MM.1S (cell line): ENCODE measurements at regions not wholly inside any gene's neighbourhood (a gene's known extent, or its start where the extent isn't known, plus 50 kb on each side); places are given as distances from the start of the nearest gene placed in this dataset.

Experiments used
- DNase-seq: peaks from one replicate; pipeline ENCODE4 v3.0.0-alpha.2; 2015
- H2AFZ ChIP-seq: fragments of 300-600 bp; sonication (generic); 2 replicates; pipeline ENCODE4 v1.6.0; 2016; ENCODE audit warnings: antibody characterized with exemption, low read length
- H3F3A ChIP-seq: fragments of 300-600 bp; sonication (generic); 2 replicates; pipeline ENCODE4 v1.6.1; 2016; ENCODE audit warnings: mild to moderate bottlenecking, antibody characterized with exemption, low read length, moderate library complexity, mixed read lengths; ENCODE audit not compliant: insufficient read depth
- H3K27ac ChIP-seq: fragments of 300-600 bp; sonication (generic); 2 replicates; pipeline ENCODE4 v1.5.1; 2016; ENCODE audit warnings: mild to moderate bottlenecking, low read length
- H3K27me3 ChIP-seq: fragments of 300-600 bp; sonication (generic); replicated peaks from 2 replicates; pipeline ENCODE4 v1.6.0; 2016; ENCODE audit warnings: low read length; ENCODE audit not compliant: insufficient read depth
- H3K36me3 ChIP-seq: fragments of 300-600 bp; sonication (generic); replicated peaks from 2 replicates; pipeline ENCODE4 v1.6.1; 2016; ENCODE audit warnings: mild to moderate bottlenecking, low read length, mixed read lengths; ENCODE audit not compliant: insufficient read depth
- H3K4me1 ChIP-seq: fragments of 300-600 bp; sonication (generic); 2 replicates; pipeline ENCODE4 v1.6.1; 2016; ENCODE audit warnings: low read length, mixed read lengths
- H3K4me2 ChIP-seq: fragments of 300-600 bp; sonication (generic); 2 replicates; pipeline ENCODE4 v1.6.0; 2016; ENCODE audit warnings: low read depth, low read length
- H3K4me3 ChIP-seq: fragments of 300-600 bp; sonication (generic); 2 replicates; pipeline ENCODE4 v1.5.1; 2016; ENCODE audit warnings: low read length, mixed read lengths
- H3K79me2 ChIP-seq: fragments of 300-600 bp; sonication (generic); 2 replicates; pipeline ENCODE4 v1.6.1; 2016; ENCODE audit warnings: mixed run types, low read length, mixed read lengths
- H3K9ac ChIP-seq: fragments of 300-600 bp; sonication (generic); 2 replicates; pipeline ENCODE4 v1.6.1; 2016; ENCODE audit warnings: low read length, mixed read lengths
- H3K9me2 ChIP-seq: fragments of 300-600 bp; sonication (generic); replicated peaks from 2 replicates; pipeline ENCODE4 v1.6.1; 2016; ENCODE audit warnings: mild to moderate bottlenecking, low read length, mixed read lengths; ENCODE audit not compliant: insufficient read depth
- H3K9me3 ChIP-seq: fragments of 300-600 bp; sonication (generic); replicated peaks from 2 replicates; pipeline ENCODE4 v1.6.1; 2016; ENCODE audit warnings: mild to moderate bottlenecking, low read length, mixed read lengths; ENCODE audit not compliant: insufficient read depth
- H4K20me1 ChIP-seq: fragments of 300-600 bp; sonication (generic); 2 replicates; pipeline ENCODE4 v1.6.1; 2016; ENCODE audit warnings: mild to moderate bottlenecking, low read length, moderate library complexity, mixed read lengths; ENCODE audit not compliant: insufficient read depth
- CTCF ChIP-seq: fragments of 300-600 bp; sonication (generic); IDR thresholded peaks from 2 replicates; pipeline ENCODE4 v1.5.1; 2016; ENCODE audit warnings: antibody characterized with exemption, low read length, mixed read lengths
- EZH2 ChIP-seq: fragments of 300-600 bp; sonication (generic); optimal IDR thresholded peaks from 2 replicates; pipeline ENCODE3; 2017; ENCODE audit warnings: low read depth, mild to moderate bottlenecking, antibody characterized with exemption, low read length, mixed read lengths
- EZH2phosphoT487 ChIP-seq: fragments of 300-600 bp; sonication (generic); IDR thresholded peaks from 2 replicates; pipeline ENCODE4 v1.6.1; 2018; ENCODE audit warnings: antibody characterized with exemption, low read length

GRCh38 chr2:236342951-236343350 lies 78.7 kb upstream of the ASB18 start:
- Histone ChIP-seq H3K9me2 (no peaks in the 10 kb centered on the region), H4K20me1 (no peaks in the 10 kb centered on the region), H3K36me3 (no peaks in the 10 kb centered on the region), H3K79me2 (no peaks in the 10 kb centered on the region), H3F3A (no peaks in the 10 kb centered on the region), H3K9me3 (no peaks in the 10 kb centered on the region), H3K9ac (no peak overlapping the region), H3K4me1 (no peaks in the 10 kb centered on the region), H3K27me3 (no peaks in the 10 kb centered on the region), H3K27ac (no peak overlapping the region), H3K4me2 (no peak overlapping the region), H2AFZ (peak overlapping the region; percentile 46; the same call in 1 of the 2 replicates), H3K4me3 (no peak overlapping the region)
- TF ChIP-seq EZH2phosphoT487 (no peak), CTCF (no peak), EZH2 (no peak)
- no peak for DNase-seq

GRCh38 chr2:236343400-236344161 lies 79.4 kb upstream of the ASB18 start:
- no peak overlapping the region for H3K4me3 ChIP-seq
- H3K9ac ChIP-seq = no peak overlapping the region
- no peaks in the 10 kb centered on the region for H3K79me2 ChIP-seq
- H3F3A ChIP-seq = no peaks in the 10 kb centered on the region
- no peaks in the 10 kb centered on the region for H3K36me3 ChIP-seq
- H3K27me3 ChIP-seq = no peaks in the 10 kb centered on the region
- peak overlapping the region; percentile 46; the same call in 1 of the 2 replicates for H2AFZ ChIP-seq
- no peaks in the 10 kb centered on the region for H3K9me3 ChIP-seq
- no peak overlapping the region for H3K27ac ChIP-seq
- H4K20me1 ChIP-seq = no peaks in the 10 kb centered on the region
- DNase-seq = peak; percentile 72
- no peaks in the 10 kb centered on the region for H3K4me1 ChIP-seq
- peak; percentile 72 for TF ChIP-seq CTCF
- TF ChIP-seq EZH2 = no peak
- H3K4me2 ChIP-seq = no peak overlapping the region
- H3K9me2 ChIP-seq = no peaks in the 10 kb centered on the region

- Histone ChIP-seq H3K9me2 (no peaks in the 10 kb centered on the region), H3K27me3 (no peaks in the 10 kb centered on the region), H3K27ac (no peak overlapping the region), H2AFZ (no peak overlapping the region), H3K4me2 (no peak overlapping the region), H3K9ac (no peak overlapping the region), H3K4me3 (no peak overlapping the region), H3K9me3 (no peaks in the 10 kb centered on the region), H3K36me3 (no peaks in the 10 kb centered on the region), H3K79me2 (no peaks in the 10 kb centered on the region), H3K4me1 (no peaks in the 10 kb centered on the region), H3F3A (no peaks in the 10 kb centered on the region), H4K20me1 (no peaks in the 10 kb centered on the region)
- no peak for DNase-seq
- TF ChIP-seq CTCF = no peak
- TF ChIP-seq EZH2phosphoT487 = no peak
- no peak for TF ChIP-seq EZH2
These were observed 80.2 kb upstream of the ASB18 start for GRCh38 chr2:236344446-236344845.
